HepG2 (cell line): ENCODE measurements at regions not wholly inside any gene's neighbourhood (a gene's known extent, or its start where the extent isn't known, plus 50 kb on each side); places are given as distances from the start of the nearest gene placed in this dataset.

Experiments
- GPN1 ChIP-seq: sonication (generic); formaldehyde crosslinking; IDR thresholded peaks from 2 replicates; pipeline ENCODE4 v1.5.1; 2020; ENCODE audit warnings: missing genetic modification reagents, borderline replicate concordance
- NFIC ChIP-seq: IDR thresholded peaks from 2 replicates; pipeline ENCODE4 v1.6.1; 2012; ENCODE audit warnings: mild to moderate bottlenecking, low read length, inconsistent platforms
- RORA ChIP-seq: sonication (generic); formaldehyde crosslinking; IDR thresholded peaks from 2 replicates; pipeline ENCODE4 v1.5.0; 2020; ENCODE audit warnings: mild to moderate bottlenecking, missing genetic modification reagents, moderate library complexity
- ZBTB7B ChIP-seq: sonication (generic); formaldehyde crosslinking; IDR thresholded peaks from 2 replicates; pipeline ENCODE4 v1.4.0; 2020; ENCODE audit warnings: missing genetic modification reagents
- ZNF567 ChIP-seq: sonication (generic); formaldehyde crosslinking; IDR thresholded peaks from 2 replicates; pipeline ENCODE4 v1.8.1; 2023; ENCODE audit warnings: mild to moderate bottlenecking, missing genetic modification reagents, borderline replicate concordance
- ZNF747 ChIP-seq: sonication (generic); formaldehyde crosslinking; IDR thresholded peaks from 2 replicates; pipeline ENCODE4 v1.8.1; 2023; ENCODE audit warnings: missing genetic modification reagents, mild to moderate bottlenecking, borderline replicate concordance
- TF ChIP-seq, protein P1 (sequence below): sonication (generic); formaldehyde crosslinking; IDR thresholded peaks from 2 replicates; pipeline ENCODE4 v1.4.0; 2020; ENCODE audit warnings: mild to moderate bottlenecking, missing genetic modification reagents
- TF ChIP-seq, protein P2 (sequence below), 2 experiments: sonication (generic) in 1 of 2; formaldehyde crosslinking in 1 of 2; IDR thresholded peaks; 2 replicates each; pipeline versions ENCODE4 v1.6.1 to v1.9.0; 2014 to 2022; ENCODE audit warnings: antibody characterized with exemption in 1 of 2, borderline replicate concordance in 1 of 2, inconsistent platforms in 1 of 2, low read depth in 1 of 2, missing genetic modification reagents in 1 of 2
- TF ChIP-seq, protein P3 (sequence below): sonication (generic); formaldehyde crosslinking; IDR thresholded peaks from 2 replicates; pipeline ENCODE4 v1.4.0; 2020; ENCODE audit warnings: missing genetic modification reagents, mild to moderate bottlenecking, borderline replicate concordance
- TF ChIP-seq, protein P4 (sequence below): sonication (generic); formaldehyde crosslinking; IDR thresholded peaks from 2 replicates; pipeline ENCODE4 v1.9.0; 2022; ENCODE audit warnings: low read depth, missing genetic modification reagents

GRCh38 chr1:4267381-4268261, 367.5 kb upstream of the C1orf174 start (continued):
- TF ChIP-seq, protein P1, sequence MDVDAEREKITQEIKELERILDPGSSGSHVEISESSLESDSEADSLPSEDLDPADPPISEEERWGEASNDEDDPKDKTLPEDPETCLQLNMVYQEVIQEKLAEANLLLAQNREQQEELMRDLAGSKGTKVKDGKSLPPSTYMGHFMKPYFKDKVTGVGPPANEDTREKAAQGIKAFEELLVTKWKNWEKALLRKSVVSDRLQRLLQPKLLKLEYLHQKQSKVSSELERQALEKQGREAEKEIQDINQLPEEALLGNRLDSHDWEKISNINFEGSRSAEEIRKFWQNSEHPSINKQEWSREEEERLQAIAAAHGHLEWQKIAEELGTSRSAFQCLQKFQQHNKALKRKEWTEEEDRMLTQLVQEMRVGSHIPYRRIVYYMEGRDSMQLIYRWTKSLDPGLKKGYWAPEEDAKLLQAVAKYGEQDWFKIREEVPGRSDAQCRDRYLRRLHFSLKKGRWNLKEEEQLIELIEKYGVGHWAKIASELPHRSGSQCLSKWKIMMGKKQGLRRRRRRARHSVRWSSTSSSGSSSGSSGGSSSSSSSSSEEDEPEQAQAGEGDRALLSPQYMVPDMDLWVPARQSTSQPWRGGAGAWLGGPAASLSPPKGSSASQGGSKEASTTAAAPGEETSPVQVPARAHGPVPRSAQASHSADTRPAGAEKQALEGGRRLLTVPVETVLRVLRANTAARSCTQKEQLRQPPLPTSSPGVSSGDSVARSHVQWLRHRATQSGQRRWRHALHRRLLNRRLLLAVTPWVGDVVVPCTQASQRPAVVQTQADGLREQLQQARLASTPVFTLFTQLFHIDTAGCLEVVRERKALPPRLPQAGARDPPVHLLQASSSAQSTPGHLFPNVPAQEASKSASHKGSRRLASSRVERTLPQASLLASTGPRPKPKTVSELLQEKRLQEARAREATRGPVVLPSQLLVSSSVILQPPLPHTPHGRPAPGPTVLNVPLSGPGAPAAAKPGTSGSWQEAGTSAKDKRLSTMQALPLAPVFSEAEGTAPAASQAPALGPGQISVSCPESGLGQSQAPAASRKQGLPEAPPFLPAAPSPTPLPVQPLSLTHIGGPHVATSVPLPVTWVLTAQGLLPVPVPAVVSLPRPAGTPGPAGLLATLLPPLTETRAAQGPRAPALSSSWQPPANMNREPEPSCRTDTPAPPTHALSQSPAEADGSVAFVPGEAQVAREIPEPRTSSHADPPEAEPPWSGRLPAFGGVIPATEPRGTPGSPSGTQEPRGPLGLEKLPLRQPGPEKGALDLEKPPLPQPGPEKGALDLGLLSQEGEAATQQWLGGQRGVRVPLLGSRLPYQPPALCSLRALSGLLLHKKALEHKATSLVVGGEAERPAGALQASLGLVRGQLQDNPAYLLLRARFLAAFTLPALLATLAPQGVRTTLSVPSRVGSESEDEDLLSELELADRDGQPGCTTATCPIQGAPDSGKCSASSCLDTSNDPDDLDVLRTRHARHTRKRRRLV (CRISPR knock-in tag) = no peak
- TF ChIP-seq ZNF747 = peak; percentile 34; the same call in 1 of the 2 replicates
- TF ChIP-seq, protein P2, sequence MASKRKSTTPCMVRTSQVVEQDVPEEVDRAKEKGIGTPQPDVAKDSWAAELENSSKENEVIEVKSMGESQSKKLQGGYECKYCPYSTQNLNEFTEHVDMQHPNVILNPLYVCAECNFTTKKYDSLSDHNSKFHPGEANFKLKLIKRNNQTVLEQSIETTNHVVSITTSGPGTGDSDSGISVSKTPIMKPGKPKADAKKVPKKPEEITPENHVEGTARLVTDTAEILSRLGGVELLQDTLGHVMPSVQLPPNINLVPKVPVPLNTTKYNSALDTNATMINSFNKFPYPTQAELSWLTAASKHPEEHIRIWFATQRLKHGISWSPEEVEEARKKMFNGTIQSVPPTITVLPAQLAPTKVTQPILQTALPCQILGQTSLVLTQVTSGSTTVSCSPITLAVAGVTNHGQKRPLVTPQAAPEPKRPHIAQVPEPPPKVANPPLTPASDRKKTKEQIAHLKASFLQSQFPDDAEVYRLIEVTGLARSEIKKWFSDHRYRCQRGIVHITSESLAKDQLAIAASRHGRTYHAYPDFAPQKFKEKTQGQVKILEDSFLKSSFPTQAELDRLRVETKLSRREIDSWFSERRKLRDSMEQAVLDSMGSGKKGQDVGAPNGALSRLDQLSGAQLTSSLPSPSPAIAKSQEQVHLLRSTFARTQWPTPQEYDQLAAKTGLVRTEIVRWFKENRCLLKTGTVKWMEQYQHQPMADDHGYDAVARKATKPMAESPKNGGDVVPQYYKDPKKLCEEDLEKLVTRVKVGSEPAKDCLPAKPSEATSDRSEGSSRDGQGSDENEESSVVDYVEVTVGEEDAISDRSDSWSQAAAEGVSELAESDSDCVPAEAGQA (IDR thresholded peaks at IDR 0.05; ENCODE audit: low read depth) = no peak
- TF ChIP-seq, protein P2 (CRISPR knock-in tag; IDR thresholded peaks at IDR 0.05; ENCODE audit: borderline replicate concordance) = no peak
- TF ChIP-seq ZNF567 = no peak
- TF ChIP-seq GPN1 (CRISPR knock-in tag) = no peak
- peak; percentile 98 for TF ChIP-seq ZBTB7B (CRISPR knock-in tag)
- TF ChIP-seq RORA = no peak
- TF ChIP-seq, protein P3, sequence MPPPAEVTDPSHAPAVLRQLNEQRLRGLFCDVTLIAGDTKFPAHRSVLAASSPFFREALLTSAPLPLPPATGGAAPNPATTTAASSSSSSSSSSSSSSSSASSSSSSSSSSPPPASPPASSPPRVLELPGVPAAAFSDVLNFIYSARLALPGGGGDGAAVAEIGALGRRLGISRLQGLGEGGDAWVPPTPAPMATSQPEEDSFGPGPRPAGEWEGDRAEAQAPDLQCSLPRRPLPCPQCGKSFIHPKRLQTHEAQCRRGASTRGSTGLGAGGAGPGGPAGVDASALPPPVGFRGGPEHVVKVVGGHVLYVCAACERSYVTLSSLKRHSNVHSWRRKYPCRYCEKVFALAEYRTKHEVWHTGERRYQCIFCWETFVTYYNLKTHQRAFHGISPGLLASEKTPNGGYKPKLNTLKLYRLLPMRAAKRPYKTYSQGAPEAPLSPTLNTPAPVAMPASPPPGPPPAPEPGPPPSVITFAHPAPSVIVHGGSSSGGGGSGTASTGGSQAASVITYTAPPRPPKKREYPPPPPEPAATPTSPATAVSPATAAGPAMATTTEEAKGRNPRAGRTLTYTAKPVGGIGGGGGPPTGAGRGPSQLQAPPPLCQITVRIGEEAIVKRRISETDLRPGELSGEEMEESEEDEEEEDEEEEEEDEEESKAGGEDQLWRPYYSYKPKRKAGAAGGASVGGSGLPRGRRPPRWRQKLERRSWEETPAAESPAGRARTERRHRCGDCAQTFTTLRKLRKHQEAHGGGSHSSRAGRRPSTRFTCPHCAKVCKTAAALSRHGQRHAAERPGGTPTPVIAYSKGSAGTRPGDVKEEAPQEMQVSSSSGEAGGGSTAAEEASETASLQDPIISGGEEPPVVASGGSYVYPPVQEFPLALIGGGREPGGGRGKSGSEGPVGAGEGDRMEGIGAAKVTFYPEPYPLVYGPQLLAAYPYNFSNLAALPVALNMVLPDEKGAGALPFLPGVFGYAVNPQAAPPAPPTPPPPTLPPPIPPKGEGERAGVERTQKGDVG (CRISPR knock-in tag) = peak; percentile 60; the same call in 1 of the 2 replicates
- TF ChIP-seq NFIC = peak; percentile 82
- TF ChIP-seq, protein P4, sequence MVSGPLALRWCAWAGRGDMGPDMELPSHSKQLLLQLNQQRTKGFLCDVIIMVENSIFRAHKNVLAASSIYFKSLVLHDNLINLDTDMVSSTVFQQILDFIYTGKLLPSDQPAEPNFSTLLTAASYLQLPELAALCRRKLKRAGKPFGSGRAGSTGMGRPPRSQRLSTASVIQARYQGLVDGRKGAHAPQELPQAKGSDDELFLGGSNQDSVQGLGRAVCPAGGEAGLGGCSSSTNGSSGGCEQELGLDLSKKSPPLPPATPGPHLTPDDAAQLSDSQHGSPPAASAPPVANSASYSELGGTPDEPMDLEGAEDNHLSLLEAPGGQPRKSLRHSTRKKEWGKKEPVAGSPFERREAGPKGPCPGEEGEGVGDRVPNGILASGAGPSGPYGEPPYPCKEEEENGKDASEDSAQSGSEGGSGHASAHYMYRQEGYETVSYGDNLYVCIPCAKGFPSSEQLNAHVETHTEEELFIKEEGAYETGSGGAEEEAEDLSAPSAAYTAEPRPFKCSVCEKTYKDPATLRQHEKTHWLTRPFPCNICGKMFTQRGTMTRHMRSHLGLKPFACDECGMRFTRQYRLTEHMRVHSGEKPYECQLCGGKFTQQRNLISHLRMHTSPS (CRISPR knock-in tag) = no peak; the same call in 1 of the 2 replicates
